HCT116 (cell line): ENCODE measurements at regions not wholly inside any gene's neighbourhood (a gene's known extent, or its start where the extent isn't known, plus 50 kb on each side); places are given as distances from the start of the nearest gene placed in this dataset.

Source experiments
- ATAC-seq: fragments of 200-7000 bp; cut with Tn5 transposase; 2 replicates; pipeline ENCODE4 v1.9.1; 2020; ENCODE audit warnings: mild to moderate bottlenecking, moderate library complexity
- BruUV-seq: library from RNA; stranded (reverse); fragments of 400-500 nt; replicated peaks from 2 replicates; lab custom pipeline; 2021; lab: Mats Ljungman, UMichigan
- CTCF ChIA-PET: fragments of 300-600 bp; sonication (Branson Sonifier 250); formaldehyde crosslinking; loops from one replicate; lab custom pipeline; 2021; ENCODE audit warnings: antibody characterized with exemption; lab: Charles Lee
- POLR2A ChIA-PET: fragments of 300-600, 350-600 bp; sonication (Branson Sonifier 250); formaldehyde crosslinking; loops from one replicate; lab custom pipeline; 2021; ENCODE audit warnings: antibody characterized with exemption; lab: Charles Lee
- RAD21 ChIA-PET, 2 experiments: fragments of 300-600 bp; sonication (Branson Sonifier 250); formaldehyde crosslinking; loops; one replicate each; lab custom pipeline; 2023; ENCODE audit warnings: low total read pairs in 2 of 2; ENCODE audit not compliant: uncharacterized antibody in 2 of 2, unreplicated experiment in 2 of 2, low non-redundant PET in 1 of 2; lab: Charles Lee
- DNase-seq: peaks from one replicate; pipeline ENCODE4 v3.0.0-alpha.2; 2010; ENCODE audit warnings: low read depth, low spot score
- H2AFZ ChIP-seq: fragments of 200-600 bp; shearing (Covaris generic), sonication (generic); 2 replicates; pipeline ENCODE4 v1.6.1; 2017; ENCODE audit warnings: low read depth, mixed run types, mixed read lengths, antibody characterized with exemption, low read length; ENCODE audit not compliant: poor library complexity, severe bottlenecking
- H3K27ac ChIP-seq: 2 replicates; pipeline ENCODE4 v1.5.1; 2012; ENCODE audit warnings: low read depth, low read length
- H3K27me3 ChIP-seq: fragments of 200-600 bp; sonication (generic); 2 replicates; pipeline ENCODE4 v1.6.1; 2016; ENCODE audit warnings: mixed run types, low read length, mixed read lengths; ENCODE audit not compliant: insufficient read depth
- H3K36me3 ChIP-seq, 2 experiments: fragments of 200-500 bp in 1 of 2; fragments of 200-600 bp in 1 of 2; sonication (Bioruptor generic) in 1 of 2; sonication (generic) in 1 of 2; 2 replicates each; pipeline versions ENCODE4 v1.5.1 to v1.6.1; 2014 to 2016; ENCODE audit warnings: low read length in 2 of 2, inconsistent platforms in 1 of 2, mixed read lengths in 1 of 2, mixed run types in 1 of 2; ENCODE audit not compliant: insufficient read depth in 2 of 2, control insufficient read depth in 1 of 2
- H3K4me1 ChIP-seq, 2 experiments: fragments of 200-600 bp in 1 of 2; sonication (generic) in 1 of 2; 2 replicates each; pipeline versions ENCODE4 v1.5.1 to v1.6.1; 2012 to 2017; ENCODE audit warnings: low read length in 2 of 2, inconsistent platforms in 1 of 2, mild to moderate bottlenecking in 1 of 2, mixed read lengths in 1 of 2, mixed run types in 1 of 2, moderate library complexity in 1 of 2; ENCODE audit not compliant: insufficient read depth in 2 of 2, control insufficient read depth in 1 of 2
- H3K4me2 ChIP-seq: fragments of 200-600 bp; sonication (generic); 2 replicates; pipeline ENCODE4 v1.6.1; 2017; ENCODE audit warnings: mixed run types, low read length, mixed read lengths
- H3K4me3 ChIP-seq, 2 experiments: fragments of 200-600 bp in 1 of 2; sonication (generic) in 1 of 2; replicated peaks in 1 of 2; 2 replicates each; pipeline ENCODE4 v1.5.1; 2011 to 2016; ENCODE audit warnings: low read length in 2 of 2, control low read depth in 1 of 2, low read depth in 1 of 2, mild to moderate bottlenecking in 1 of 2, mixed read lengths in 1 of 2, mixed run types in 1 of 2
- H3K79me2 ChIP-seq: fragments of 200-600 bp; sonication (generic); 2 replicates; pipeline ENCODE4 v1.6.1; 2017; ENCODE audit warnings: mild to moderate bottlenecking, mixed run types, low read length, moderate library complexity, mixed read lengths; ENCODE audit not compliant: insufficient read depth
- H3K9ac ChIP-seq: fragments of 200-600 bp; sonication (generic); 2 replicates; pipeline ENCODE4 v1.6.1; 2016; ENCODE audit warnings: low read length, mixed read lengths
- H3K9me2 ChIP-seq: fragments of 200-600 bp; sonication (generic), shearing (Covaris generic); 2 replicates; pipeline ENCODE4 v1.6.1; 2017; ENCODE audit warnings: mixed run types, mild to moderate bottlenecking, moderate library complexity; ENCODE audit not compliant: insufficient read depth
- H3K9me3 ChIP-seq, 2 experiments: fragments of 200-500 bp in 1 of 2; fragments of 200-600 bp in 1 of 2; sonication (Bioruptor generic) in 1 of 2; sonication (generic) in 1 of 2; 2 replicates each; pipeline ENCODE4 v1.6.1; 2014 to 2017; ENCODE audit warnings: low read length in 2 of 2, mixed read lengths in 2 of 2, inconsistent platforms in 1 of 2, low read depth in 1 of 2, mild to moderate bottlenecking in 1 of 2, mixed run types in 1 of 2, moderate library complexity in 1 of 2; ENCODE audit not compliant: control insufficient read depth in 1 of 2, insufficient read depth in 1 of 2
- H4K20me1 ChIP-seq: fragments of 200-600 bp; sonication (generic), shearing (Covaris generic); 2 replicates; pipeline ENCODE4 v1.6.1; 2017; ENCODE audit warnings: mixed run types, mild to moderate bottlenecking, moderate library complexity; ENCODE audit not compliant: insufficient read depth
- CTCF ChIP-seq, 3 experiments: fragments of 200-600 bp in 1 of 3; sonication (generic) in 1 of 3; IDR thresholded peaks in 2 of 3; conservative IDR thresholded peaks in 1 of 3; 2 replicates each; pipeline ENCODE4 v1.5.1; 2012 to 2017; ENCODE audit warnings: low read depth in 2 of 3, low read length in 2 of 3, antibody characterized with exemption in 1 of 3, borderline replicate concordance in 1 of 3, control low read depth in 1 of 3, mild to moderate bottlenecking in 1 of 3, mixed read lengths in 1 of 3, mixed run types in 1 of 3, moderate library complexity in 1 of 3; ENCODE audit not compliant: insufficient read depth in 1 of 3
- FOSL1 ChIP-seq: IDR thresholded peaks from 2 replicates; pipeline ENCODE4 v1.6.1; 2012; ENCODE audit warnings: low read depth
- SIN3A ChIP-seq: IDR thresholded peaks from 2 replicates; pipeline ENCODE4 v1.6.1; 2012; ENCODE audit warnings: low read depth
- SP1 ChIP-seq: IDR thresholded peaks from 2 replicates; pipeline ENCODE4 v1.6.1; 2012; ENCODE audit warnings: low read depth
- TCF7L2 ChIP-seq: IDR thresholded peaks from 2 replicates; pipeline ENCODE4 v1.7.0; 2011; ENCODE audit warnings: borderline replicate concordance, inconsistent platforms; ENCODE audit not compliant: insufficient read depth, insufficient read length; ENCODE audit errors: extremely low read depth
- YY1 ChIP-seq: IDR thresholded peaks from 2 replicates; pipeline ENCODE4 v1.6.1; 2011; ENCODE audit warnings: low read length, low read depth, moderate library complexity, mild to moderate bottlenecking; ENCODE audit not compliant: insufficient replicate concordance; ENCODE audit errors: extremely low read depth
- intact Hi-C: fragments of 100-400 bp; cut with micrococcal nuclease; formaldehyde crosslinking; loops from 2 replicates; pipeline ENCODE4 v1.10.0; 2022

GRCh38 chr7:36787933-36788378, 63.7 kb upstream of the AOAH start:
- H3K4me2 ChIP-seq, result no peak overlapping the region
- RAD21 ChIA-PET, result no interaction called here
- no peaks in the 10 kb centered on the region for H3K4me1 ChIP-seq
- H2AFZ ChIP-seq, result no peak overlapping the region
- CTCF ChIA-PET, result no interaction called here
- no peaks in the 10 kb centered on the region for H4K20me1 ChIP-seq
- no peaks in the 10 kb centered on the region for H3K9me3 ChIP-seq
- H3K79me2 ChIP-seq, result no peaks in the 10 kb centered on the region
- no TSS peak for BruUV-seq
- H3K36me3 ChIP-seq, result no peaks in the 10 kb centered on the region
- H3K27ac ChIP-seq, result no peak overlapping the region
- ATAC-seq, result no peak
- POLR2A ChIA-PET, result no interaction called here
- intact Hi-C loops, result no loop called here
- H3K27me3 ChIP-seq, result 0 out of 2 replicates have a peak, but pooled peaks cover 2% of the 10 kb centered on the region
- TF ChIP-seq FOSL1, result no peak
- TF ChIP-seq SP1, result no peak
- TF ChIP-seq TCF7L2, result no peak
- no peak overlapping the region for H3K9ac ChIP-seq
- H3K9me2 ChIP-seq, result no peaks in the 10 kb centered on the region
- no peak overlapping the region for H3K4me3 ChIP-seq
- DNase-seq, result no peak

GRCh38 chr7:36784991-36785940, 61.0 kb upstream of the AOAH start:
- Histone ChIP-seq H2AFZ (no peak overlapping the region), H3K4me3 (no peak overlapping the region), H4K20me1 (no peaks in the 10 kb centered on the region), H3K79me2 (no peaks in the 10 kb centered on the region), H3K4me1 (no peaks in the 10 kb centered on the region), H3K36me3 (no peaks in the 10 kb centered on the region), H3K9me3 (no peaks in the 10 kb centered on the region), H3K9me2 (no peaks in the 10 kb centered on the region), H3K9ac (no peak overlapping the region), H3K27me3 (no peaks in the 10 kb centered on the region; the same call in 1 of the 2 replicates), H3K4me2 (no peak overlapping the region), H3K27ac (no peak overlapping the region)
- no peak for TF ChIP-seq TCF7L2
- TF ChIP-seq YY1, result no peak
- no peak for TF ChIP-seq SIN3A
- TF ChIP-seq CTCF (IDR thresholded peaks at IDR 0.05 in 2 of 3, conservative IDR thresholded peaks at IDR 0.05 in 1 of 3; ENCODE audit: borderline replicate concordance in 1 of 3, insufficient read depth in 1 of 3, low read depth in 2 of 3, low read length in 2 of 3), result no peak
- no TSS peak for BruUV-seq
- CTCF ChIA-PET, result no interaction called here
- ATAC-seq (peak; percentile 46; the same call in 1 of the 2 replicates), DNase-seq (no peak)
- intact Hi-C loops, result no loop called here
- POLR2A ChIA-PET, result no interaction called here
- RAD21 ChIA-PET, result no interaction called here
